ENCODE measurements at regions not wholly inside any gene's neighbourhood (a gene's known extent, or its start where the extent isn't known, plus 50 kb on each side); places are given as distances from the start of the nearest gene placed in this dataset.

DNA sequence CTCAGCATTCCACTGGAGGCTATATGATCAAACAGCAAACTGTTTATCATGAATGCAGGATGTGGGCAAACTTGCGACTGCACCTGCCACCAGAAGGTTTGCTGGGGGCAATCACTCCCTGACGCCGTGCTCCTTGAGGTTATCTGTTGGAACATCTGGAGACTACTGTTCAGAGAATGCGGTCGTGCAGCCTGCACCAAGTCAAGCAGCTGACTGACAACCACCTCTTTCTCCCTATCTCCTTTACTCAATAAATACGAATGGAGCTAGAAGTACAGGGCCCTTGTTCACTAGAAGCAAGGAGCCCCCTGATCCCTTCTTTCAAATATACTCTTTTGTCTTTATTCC is 2101.2 kb downstream of the TP53TG3F start:
- no peak for DNase-seq (ENCODE audit: low spot score)
- TF ChIP-seq, protein P1, sequence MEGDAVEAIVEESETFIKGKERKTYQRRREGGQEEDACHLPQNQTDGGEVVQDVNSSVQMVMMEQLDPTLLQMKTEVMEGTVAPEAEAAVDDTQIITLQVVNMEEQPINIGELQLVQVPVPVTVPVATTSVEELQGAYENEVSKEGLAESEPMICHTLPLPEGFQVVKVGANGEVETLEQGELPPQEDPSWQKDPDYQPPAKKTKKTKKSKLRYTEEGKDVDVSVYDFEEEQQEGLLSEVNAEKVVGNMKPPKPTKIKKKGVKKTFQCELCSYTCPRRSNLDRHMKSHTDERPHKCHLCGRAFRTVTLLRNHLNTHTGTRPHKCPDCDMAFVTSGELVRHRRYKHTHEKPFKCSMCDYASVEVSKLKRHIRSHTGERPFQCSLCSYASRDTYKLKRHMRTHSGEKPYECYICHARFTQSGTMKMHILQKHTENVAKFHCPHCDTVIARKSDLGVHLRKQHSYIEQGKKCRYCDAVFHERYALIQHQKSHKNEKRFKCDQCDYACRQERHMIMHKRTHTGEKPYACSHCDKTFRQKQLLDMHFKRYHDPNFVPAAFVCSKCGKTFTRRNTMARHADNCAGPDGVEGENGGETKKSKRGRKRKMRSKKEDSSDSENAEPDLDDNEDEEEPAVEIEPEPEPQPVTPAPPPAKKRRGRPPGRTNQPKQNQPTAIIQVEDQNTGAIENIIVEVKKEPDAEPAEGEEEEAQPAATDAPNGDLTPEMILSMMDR (IDR thresholded peaks at IDR 0.05; ENCODE audit: extremely low read depth, missing control alignments), result no peak

DNA sequence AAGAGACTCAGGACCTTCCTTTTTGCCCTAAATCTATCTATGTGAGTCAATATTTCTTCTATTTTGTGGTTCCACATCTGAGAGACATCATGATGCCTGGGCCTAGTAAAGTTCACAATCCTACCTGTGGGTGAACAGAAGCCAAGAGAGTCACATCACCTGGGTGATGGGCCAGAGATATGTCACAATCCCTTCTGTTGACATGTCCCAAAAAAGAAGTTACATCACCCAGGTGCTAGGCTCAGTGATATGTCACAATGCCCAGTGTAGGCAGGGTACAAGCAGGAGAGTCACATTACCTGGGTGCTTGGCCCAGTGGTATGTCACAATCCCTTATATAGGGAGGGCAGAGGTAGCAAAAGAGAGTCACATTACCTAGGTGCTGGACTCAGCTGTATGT is 2101.9 kb downstream of the TP53TG3F start:
- TF ChIP-seq, protein P1 (IDR thresholded peaks at IDR 0.05; ENCODE audit: extremely low read depth, missing control alignments), result no peak
- DNase-seq (ENCODE audit: low spot score), result no peak

DNA sequence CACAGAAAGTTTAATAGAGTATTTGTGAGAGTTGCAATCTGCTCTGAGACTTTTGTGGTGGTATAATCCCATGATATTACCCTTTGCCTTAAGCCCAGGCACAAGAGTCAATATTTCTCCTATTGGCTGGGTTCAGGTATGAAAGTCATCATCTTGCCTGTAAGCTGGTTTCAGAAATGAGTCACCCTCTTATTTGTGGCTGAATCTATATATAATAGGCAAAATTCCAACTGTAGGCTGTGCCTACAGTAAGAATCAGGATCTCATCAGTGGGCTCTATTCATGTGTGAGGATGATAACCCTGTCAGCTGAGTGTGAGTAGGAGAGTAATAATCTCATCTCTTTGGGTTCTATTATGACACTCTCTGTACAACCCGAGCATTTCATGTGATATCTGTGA is 2103.1 kb downstream of the TP53TG3F start:
- DNase-seq (ENCODE audit: low spot score), result no peak
- TF ChIP-seq, protein P1 (IDR thresholded peaks at IDR 0.05; ENCODE audit: extremely low read depth, missing control alignments), result no peak

DNA sequence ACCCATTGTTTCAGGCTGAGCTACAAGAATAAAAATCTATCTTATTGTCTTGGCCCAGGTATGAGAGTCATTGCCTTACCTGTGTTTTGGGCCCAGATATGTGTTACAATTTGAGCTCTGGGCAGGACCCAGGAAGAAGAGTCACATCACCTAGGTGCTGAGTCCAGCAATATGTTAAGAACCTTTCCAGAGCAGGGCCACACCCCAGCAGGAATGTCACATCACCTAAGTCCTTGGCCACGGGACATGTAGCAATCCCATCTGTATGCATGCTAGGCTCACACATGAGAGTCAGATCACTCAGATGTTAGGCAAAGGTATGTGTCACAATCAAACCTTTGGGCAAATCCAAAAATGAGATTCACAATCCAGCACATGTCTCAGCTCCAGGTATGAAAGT is 2103.5 kb downstream of the TP53TG3F start:
- TF ChIP-seq, protein P1 (IDR thresholded peaks at IDR 0.05; ENCODE audit: extremely low read depth, missing control alignments), result no peak
- no peak for DNase-seq (ENCODE audit: low spot score)

DNA sequence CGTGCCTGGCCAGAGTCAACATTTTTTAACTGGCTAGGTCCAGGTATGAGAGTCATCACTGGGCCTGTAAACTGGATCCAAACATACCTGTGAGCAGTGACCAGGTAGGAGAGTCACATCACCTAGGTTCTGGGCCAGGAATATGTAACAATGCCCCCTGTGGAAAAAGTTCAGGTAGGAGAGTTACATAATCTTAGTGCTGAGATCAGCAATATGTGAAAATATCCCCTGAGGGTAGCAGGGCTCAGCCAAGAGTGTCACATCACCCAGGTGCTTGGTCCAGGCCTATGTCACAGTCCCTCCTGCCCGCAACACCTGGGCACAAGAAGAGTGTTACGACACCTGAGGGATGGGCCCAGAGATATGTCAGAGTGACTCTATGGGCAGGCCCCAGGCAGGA is 2104.7 kb downstream of the TP53TG3F start:
- no peak for DNase-seq (ENCODE audit: low spot score)
- TF ChIP-seq, protein P1 (IDR thresholded peaks at IDR 0.05; ENCODE audit: extremely low read depth, missing control alignments), result no peak

DNA sequence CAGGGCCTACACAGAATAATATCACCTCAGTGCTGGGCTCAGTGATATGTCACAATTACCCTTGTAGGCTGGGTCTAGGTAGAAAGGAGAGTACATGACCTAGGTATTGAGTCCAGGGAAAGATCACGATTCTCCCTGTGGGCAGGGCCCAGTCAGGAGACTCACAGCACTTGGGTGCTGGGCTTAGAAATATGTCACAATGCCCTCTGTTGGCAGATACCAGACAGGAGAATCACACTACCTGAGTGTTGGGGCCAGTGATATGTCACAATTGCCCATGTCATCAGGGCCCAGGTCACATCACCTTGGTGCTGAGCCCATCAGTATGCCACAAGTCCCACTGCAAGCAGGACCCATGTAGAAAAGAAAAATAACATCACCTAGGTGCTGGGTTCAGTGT is 2105.5 kb downstream of the TP53TG3F start:
- no peak for DNase-seq (ENCODE audit: low spot score)
- TF ChIP-seq, protein P1 (IDR thresholded peaks at IDR 0.05; ENCODE audit: extremely low read depth, missing control alignments), result no peak

DNA sequence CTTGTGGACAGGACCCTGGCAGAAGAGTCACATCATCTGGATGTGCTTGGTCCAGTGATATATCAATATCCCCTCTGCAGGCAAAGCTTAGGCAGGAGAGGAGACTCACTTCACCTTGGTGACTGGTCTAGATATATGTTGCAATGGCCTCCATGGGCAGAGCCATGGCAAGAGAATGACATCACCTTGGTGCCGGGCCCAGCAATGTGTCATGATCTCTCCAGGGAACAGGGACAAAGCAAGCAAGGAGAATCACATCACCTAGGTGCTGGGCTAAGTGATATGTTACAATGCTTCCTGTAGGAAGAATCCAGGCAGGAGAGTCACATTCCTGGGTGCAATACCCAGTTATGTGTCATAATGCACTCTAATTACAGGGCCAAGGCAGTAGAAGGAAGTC is 2106.2 kb downstream of the TP53TG3F start:
- TF ChIP-seq, protein P1 (IDR thresholded peaks at IDR 0.05; ENCODE audit: extremely low read depth, missing control alignments), result no peak
- DNase-seq (ENCODE audit: low spot score), result no peak
